Activated B cell treated with CpG ODN at 0.5 μM for 24 hours (primary cell): ENCODE measurements at regions not wholly inside any gene's neighbourhood (a gene's known extent, or its start where the extent isn't known, plus 50 kb on each side); places are given as distances from the start of the nearest gene placed in this dataset.

Experiments used
- ATAC-seq: fragments of 200-7000 bp; cut with Tn5 transposase; one replicate; pipeline ENCODE4 v1.10.0; 2021; ENCODE audit warnings: low read depth, mild to moderate bottlenecking, moderate library complexity
- CTCF ChIA-PET: fragments of 350-600 bp; sonication (Branson Sonifier 250); formaldehyde crosslinking; loops from one replicate; lab custom pipeline; 2021; ENCODE audit warnings: antibody characterized with exemption; lab: Charles Lee
- POLR2A ChIA-PET: fragments of 350-600 bp; sonication (Branson Sonifier 250); formaldehyde crosslinking; loops from one replicate; lab custom pipeline; 2021; ENCODE audit warnings: antibody characterized with exemption; lab: Charles Lee
- DNase-seq: peaks from one replicate; pipeline ENCODE4 v3.0.0; 2022
- H3K27ac Mint-ChIP-seq: one replicate; pipeline ENCODE4 v1.8.0; 2020; ENCODE audit warnings: mixed read lengths
- H3K27me3 Mint-ChIP-seq: one replicate; pipeline ENCODE4 v1.8.0; 2021; ENCODE audit warnings: mixed read lengths
- H3K36me3 Mint-ChIP-seq: one replicate; pipeline ENCODE4 v1.8.0; 2021; ENCODE audit warnings: low read depth, mixed read lengths
- H3K4me1 Mint-ChIP-seq: one replicate; pipeline ENCODE4 v1.8.0; 2021; ENCODE audit warnings: mixed read lengths
- H3K4me3 Mint-ChIP-seq: one replicate; pipeline ENCODE4 v1.8.0; 2020; ENCODE audit warnings: mild to moderate bottlenecking, mixed read lengths
- H3K9me3 Mint-ChIP-seq: one replicate; pipeline ENCODE4 v1.8.0; 2020; ENCODE audit warnings: mixed read lengths
- CTCF ChIP-seq: fragments of 200-600 bp; IDR thresholded peaks from one replicate; pipeline ENCODE4 v1.8.0; 2022; ENCODE audit warnings: antibody characterized with exemption, mild to moderate bottlenecking
- intact Hi-C: fragments of 100-400 bp; cut with micrococcal nuclease; formaldehyde crosslinking; loops from one replicate; pipeline ENCODE4 v1.15.1; 2024

GRCh38 chr18:60202708-60203107, 169.9 kb downstream of the MC4R start:
- Mint-ChIP-seq H3K4me1 (no peaks in the 10 kb centered on the region), H3K27me3 (peaks cover 2% of the 10 kb centered on the region), H3K9me3 (no peaks in the 10 kb centered on the region), H3K4me3 (no peak overlapping the region), H3K36me3 (no peaks in the 10 kb centered on the region), H3K27ac (no peak overlapping the region)
- ATAC-seq = no peak
- CTCF ChIA-PET = no interaction called here
- no peak for DNase-seq
- no peak for TF ChIP-seq CTCF
- POLR2A ChIA-PET = interaction anchor here (0.7 kb wide), 1 partner anchor 248 kb away, joined by 3 read pairs; no protein-coding TSS in a partner anchor
- intact Hi-C loops = no loop called here

GRCh38 chr18:60200558-60200957, 172.0 kb downstream of the MC4R start:
- Mint-ChIP-seq H3K36me3 (no peaks in the 10 kb centered on the region), H3K9me3 (no peaks in the 10 kb centered on the region), H3K27me3 (peaks cover 2% of the 10 kb centered on the region), H3K4me1 (no peaks in the 10 kb centered on the region), H3K27ac (no peak overlapping the region), H3K4me3 (no peak overlapping the region)
- DNase-seq (no peak), ATAC-seq (no peak)
- CTCF ChIA-PET = no interaction called here
- intact Hi-C loops = no loop called here
- TF ChIP-seq CTCF = no peak
- POLR2A ChIA-PET = no interaction called here

GRCh38 chr18:60199505-60199904, 173.1 kb downstream of the MC4R start:
- POLR2A ChIA-PET = no interaction called here

GRCh38 chr18:60197671-60198462, 174.7 kb downstream of the MC4R start:
- no peak overlapping the region for H3K27ac Mint-ChIP-seq
- ATAC-seq = no peak

More at GRCh38 chr18:60199505-60199904, 173.1 kb downstream of the MC4R start:
- no peak overlapping the region for H3K27ac Mint-ChIP-seq
- H3K4me3 Mint-ChIP-seq = no peak overlapping the region
- CTCF ChIA-PET = no interaction called here
- H3K27me3 Mint-ChIP-seq = peaks cover 2% of the 10 kb centered on the region
- TF ChIP-seq CTCF = no peak
- H3K36me3 Mint-ChIP-seq = no peaks in the 10 kb centered on the region
- no peaks in the 10 kb centered on the region for H3K9me3 Mint-ChIP-seq
- H3K4me1 Mint-ChIP-seq = no peaks in the 10 kb centered on the region
- intact Hi-C loops = no loop called here
- no peak for ATAC-seq
- DNase-seq = no peak

More at GRCh38 chr18:60197671-60198462, 174.7 kb downstream of the MC4R start:
- CTCF ChIA-PET = no interaction called here
- no peak overlapping the region for H3K4me3 Mint-ChIP-seq
- no peak for TF ChIP-seq CTCF
- no peaks in the 10 kb centered on the region for H3K27me3 Mint-ChIP-seq
- no peaks in the 10 kb centered on the region for H3K36me3 Mint-ChIP-seq
- intact Hi-C loops = no loop called here
- no peak for DNase-seq
- H3K9me3 Mint-ChIP-seq = no peaks in the 10 kb centered on the region
- H3K4me1 Mint-ChIP-seq = no peaks in the 10 kb centered on the region
- POLR2A ChIA-PET = no interaction called here
